SK-N-SH (cell line): ENCODE measurements at regions not wholly inside any gene's neighbourhood (a gene's known extent, or its start where the extent isn't known, plus 50 kb on each side); places are given as distances from the start of the nearest gene placed in this dataset.

Experiments
- CTCF ChIA-PET: fragments of 300-600, 350-600 bp; formaldehyde crosslinking; extraction: SDS; loops from one replicate; lab custom pipeline; 2021; lab: Yijun Ruan, JAX
- POLR2A ChIA-PET: fragments of 350-600 bp; sonication (Branson Sonifier 250); formaldehyde crosslinking; extraction: SDS; loops from one replicate; lab custom pipeline; 2020; ENCODE audit warnings: antibody characterized with exemption, inconsistent platforms; lab: Yijun Ruan, JAX
- DNase-seq: peaks from one replicate; pipeline ENCODE4 v3.0.0; 2012
- H2AFZ ChIP-seq: fragments of 200-600 bp; sonication (generic); 2 replicates; pipeline ENCODE4 v1.8.1; 2016; ENCODE audit warnings: antibody characterized with exemption, mild to moderate bottlenecking, low read depth
- H3F3A ChIP-seq: fragments of 200-600 bp; sonication (generic); replicated peaks from 2 replicates; pipeline ENCODE3; 2016; ENCODE audit warnings: antibody characterized with exemption, mild to moderate bottlenecking; ENCODE audit not compliant: insufficient read depth
- H3K27ac ChIP-seq, 2 experiments: fragments of 200-500 bp in 1 of 2; fragments of 200-600 bp in 1 of 2; sonication (Bioruptor generic) in 1 of 2; sonication (generic), shearing (Covaris generic) in 1 of 2; 2 replicates each; pipeline versions ENCODE4 v1.5.1 to v1.6.1; 2014 to 2016; ENCODE audit warnings: low read depth in 2 of 2, inconsistent platforms in 1 of 2, low read length in 1 of 2, mild to moderate bottlenecking in 1 of 2, mixed read lengths in 1 of 2
- H3K27me3 ChIP-seq: fragments of 200-600 bp; sonication (generic), shearing (Covaris generic); 2 replicates; pipeline ENCODE4 v1.6.1; 2016; ENCODE audit warnings: mixed run types; ENCODE audit not compliant: insufficient read depth
- H3K36me3 ChIP-seq, 2 experiments: fragments of 200-500 bp in 1 of 2; fragments of 200-600 bp in 1 of 2; sonication (Bioruptor generic) in 1 of 2; sonication (generic) in 1 of 2; replicated peaks in 1 of 2; 2 replicates each; pipeline versions ENCODE3 to v1.5.1; 2014 to 2016; ENCODE audit warnings: low read length in 1 of 2, mild to moderate bottlenecking in 1 of 2; ENCODE audit not compliant: insufficient read depth in 2 of 2, control insufficient read depth in 1 of 2
- H3K4me1 ChIP-seq, 2 experiments: fragments of 200-500 bp in 1 of 2; fragments of 200-600 bp in 1 of 2; sonication (Bioruptor generic) in 1 of 2; sonication (generic), shearing (Covaris generic) in 1 of 2; 2 replicates each; pipeline versions ENCODE4 v1.5.1 to v1.6.1; 2014 to 2016; ENCODE audit warnings: low read depth in 1 of 2, low read length in 1 of 2, mixed run types in 1 of 2; ENCODE audit not compliant: insufficient read depth in 2 of 2, control insufficient read depth in 1 of 2
- H3K4me2 ChIP-seq: fragments of 200-600 bp; sonication (generic), shearing (Covaris generic); 2 replicates; pipeline ENCODE4 v1.6.1; 2017; ENCODE audit warnings: mixed run types
- H3K4me3 ChIP-seq, 2 experiments: fragments of 200-500 bp in 1 of 2; fragments of 200-600 bp in 1 of 2; sonication (Bioruptor generic) in 1 of 2; sonication (generic), shearing (Covaris generic) in 1 of 2; 2 replicates each; pipeline versions ENCODE4 v1.5.1 to v1.8.1; 2014 to 2016; ENCODE audit warnings: low read depth in 2 of 2, inconsistent platforms in 1 of 2, low read length in 1 of 2, mild to moderate bottlenecking in 1 of 2, mixed read lengths in 1 of 2, moderate library complexity in 1 of 2
- H3K79me2 ChIP-seq: fragments of 200-600 bp; sonication (generic); 2 replicates; pipeline ENCODE4 v1.8.1; 2017; ENCODE audit warnings: mild to moderate bottlenecking; ENCODE audit not compliant: insufficient read depth
- H3K9ac ChIP-seq: fragments of 200-600 bp; sonication (generic); 2 replicates; pipeline ENCODE4 v1.6.1; 2017; ENCODE audit warnings: mixed run types
- H3K9me2 ChIP-seq: fragments of 200-600 bp; sonication (generic); 2 replicates; pipeline ENCODE4 v1.6.1; 2017; ENCODE audit warnings: mixed run types
- H3K9me3 ChIP-seq: fragments of 200-600 bp; sonication (generic); 2 replicates; pipeline ENCODE4 v1.6.1; 2017; ENCODE audit warnings: mixed run types, mild to moderate bottlenecking, moderate library complexity
- H4K20me1 ChIP-seq: fragments of 200-600 bp; sonication (generic); 2 replicates; pipeline ENCODE4 v1.6.1; 2017; ENCODE audit warnings: mild to moderate bottlenecking, mixed run types; ENCODE audit not compliant: insufficient read depth
- FOXM1 ChIP-seq: IDR thresholded peaks from 2 replicates; pipeline ENCODE4 v1.4.0; 2012; ENCODE audit warnings: low read depth, mild to moderate bottlenecking
- IRF3 ChIP-seq: fragments of 150-350 bp; IDR thresholded peaks from 2 replicates; pipeline ENCODE4 v1.6.1; 2016; ENCODE audit warnings: mild to moderate bottlenecking, low read depth, low read length
- NFIC ChIP-seq: IDR thresholded peaks from 2 replicates; pipeline ENCODE4 v1.4.0; 2012; ENCODE audit warnings: borderline replicate concordance
- PBX3 ChIP-seq: IDR thresholded peaks from 2 replicates; pipeline ENCODE4; 2012
- RCOR1 ChIP-seq: fragments of 150-350 bp; IDR thresholded peaks from 2 replicates; pipeline ENCODE4 v1.6.1; 2017; ENCODE audit warnings: antibody characterized with exemption, low read length
- RFX5 ChIP-seq: IDR thresholded peaks from 2 replicates; pipeline ENCODE4 v1.6.1; 2012; ENCODE audit warnings: mild to moderate bottlenecking, improper control_type of control experiment, low read length
- SIN3A ChIP-seq: IDR thresholded peaks from 2 replicates; pipeline ENCODE4 v1.6.1; 2012; ENCODE audit warnings: low read depth, mild to moderate bottlenecking, low read length, moderate library complexity, borderline replicate concordance
- SMC3 ChIP-seq: IDR thresholded peaks from 2 replicates; pipeline ENCODE4 v1.6.1; 2012; ENCODE audit warnings: low read depth, low read length, improper control_type of control experiment
- TAF1 ChIP-seq: IDR thresholded peaks from 2 replicates; pipeline ENCODE4 v1.6.1; 2012; ENCODE audit warnings: low read depth, mild to moderate bottlenecking, low read length, moderate library complexity, borderline replicate concordance
- WGBS: methylation state at CpG from one replicate; pipeline ENCODE4 v1.1.6; 2017; ENCODE audit warnings: low lambda C conversion rate; 5-methylcytosine and 5-hydroxymethylcytosine counted together
- TF ChIP-seq, protein P1 (sequence below): IDR thresholded peaks from 2 replicates; pipeline ENCODE4 v1.4.0; 2012; ENCODE audit warnings: low read depth, borderline replicate concordance
- TF ChIP-seq, protein P2 (sequence below): IDR thresholded peaks from 2 replicates; pipeline ENCODE4 v1.4.0; 2012; ENCODE audit warnings: low read depth

DNA sequence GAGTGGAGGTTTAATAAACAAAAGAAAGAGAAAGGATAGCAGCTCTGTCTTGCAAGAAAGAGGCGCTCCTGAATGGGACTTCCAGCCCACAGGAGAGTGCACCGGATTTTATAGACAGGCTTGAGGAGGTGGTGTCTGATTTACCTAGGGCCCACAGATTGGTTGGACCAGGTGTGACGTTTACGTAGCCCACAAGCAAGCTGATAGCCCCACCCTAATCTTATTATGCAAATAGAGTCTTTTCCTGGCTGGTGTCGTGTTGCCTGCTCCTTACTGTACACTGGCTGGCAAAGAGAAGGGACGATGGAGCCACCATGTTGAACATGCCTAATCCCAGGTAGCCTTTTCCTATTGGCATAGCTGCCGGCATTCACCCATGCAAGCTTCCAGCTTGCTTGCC lies 319.7 kb upstream of the POM121L12 start:
- POLR2A ChIA-PET, result no interaction called here

GRCh38 chr7:52712938-52713337 lies 322.5 kb upstream of the POM121L12 start:
- H2AFZ ChIP-seq, result no peak overlapping the region
- H3K9me2 ChIP-seq, result no peaks in the 10 kb centered on the region
- WGBS, result 9% methylated on average over 2 of the region's 2 CpGs
- no peak overlapping the region for H3K4me2 ChIP-seq
- H3K79me2 ChIP-seq, result no peaks in the 10 kb centered on the region
- no peaks in the 10 kb centered on the region for H4K20me1 ChIP-seq
- no peaks in the 10 kb centered on the region for H3K36me3 ChIP-seq
- TF ChIP-seq TAF1 (no peak), PBX3 (no peak), RFX5 (no peak), SIN3A (no peak), RCOR1 (no peak), NFIC (no peak)
- TF ChIP-seq, protein P1, sequence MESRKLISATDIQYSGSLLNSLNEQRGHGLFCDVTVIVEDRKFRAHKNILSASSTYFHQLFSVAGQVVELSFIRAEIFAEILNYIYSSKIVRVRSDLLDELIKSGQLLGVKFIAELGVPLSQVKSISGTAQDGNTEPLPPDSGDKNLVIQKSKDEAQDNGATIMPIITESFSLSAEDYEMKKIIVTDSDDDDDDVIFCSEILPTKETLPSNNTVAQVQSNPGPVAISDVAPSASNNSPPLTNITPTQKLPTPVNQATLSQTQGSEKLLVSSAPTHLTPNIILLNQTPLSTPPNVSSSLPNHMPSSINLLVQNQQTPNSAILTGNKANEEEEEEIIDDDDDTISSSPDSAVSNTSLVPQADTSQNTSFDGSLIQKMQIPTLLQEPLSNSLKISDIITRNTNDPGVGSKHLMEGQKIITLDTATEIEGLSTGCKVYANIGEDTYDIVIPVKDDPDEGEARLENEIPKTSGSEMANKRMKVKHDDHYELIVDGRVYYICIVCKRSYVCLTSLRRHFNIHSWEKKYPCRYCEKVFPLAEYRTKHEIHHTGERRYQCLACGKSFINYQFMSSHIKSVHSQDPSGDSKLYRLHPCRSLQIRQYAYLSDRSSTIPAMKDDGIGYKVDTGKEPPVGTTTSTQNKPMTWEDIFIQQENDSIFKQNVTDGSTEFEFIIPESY, result no peak
- TF ChIP-seq, all 33 proteins: peak for 0
- Histone ChIP-seq H3K4me1 (no peaks in the 10 kb centered on the region), H3K27ac (no peak overlapping the region), H3K9ac (no peak overlapping the region), H3K9me3 (0 out of 2 replicates have a peak, but pooled peaks cover 3% of the 10 kb centered on the region), H3K27me3 (no peaks in the 10 kb centered on the region), H3K4me3 (no peak overlapping the region), H3F3A (no peaks in the 10 kb centered on the region)
- no peak for DNase-seq
- ChIA-PET POLR2A (no interaction called here), CTCF (interaction anchor here (1.1 to 1.6 kb wide), 2 partner anchors 11 to 205 kb away, joined by 3 to 4 read pairs; no protein-coding TSS in a partner anchor)

More for the DNA sequence above, 319.7 kb upstream of the POM121L12 start:
- H3K9ac ChIP-seq, result no peak overlapping the region
- WGBS, result 33% methylated on average over 7 of the region's 7 CpGs
- H2AFZ ChIP-seq, result no peak overlapping the region
- no peaks in the 10 kb centered on the region for H3K9me2 ChIP-seq
- H3F3A ChIP-seq, result no peaks in the 10 kb centered on the region
- no peaks in the 10 kb centered on the region for H3K9me3 ChIP-seq
- no peaks in the 10 kb centered on the region for H3K36me3 ChIP-seq
- H3K4me1 ChIP-seq, result no peaks in the 10 kb centered on the region
- no peaks in the 10 kb centered on the region for H4K20me1 ChIP-seq
- no peak overlapping the region for H3K4me3 ChIP-seq
- no peak for TF ChIP-seq FOXM1
- TF ChIP-seq RCOR1, result no peak
- TF ChIP-seq, protein P2, sequence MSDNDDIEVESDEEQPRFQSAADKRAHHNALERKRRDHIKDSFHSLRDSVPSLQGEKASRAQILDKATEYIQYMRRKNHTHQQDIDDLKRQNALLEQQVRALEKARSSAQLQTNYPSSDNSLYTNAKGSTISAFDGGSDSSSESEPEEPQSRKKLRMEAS, result no peak
- TF ChIP-seq IRF3, result no peak
- TF ChIP-seq SMC3, result no peak
- no peak overlapping the region for H3K4me2 ChIP-seq
- no peak overlapping the region for H3K27ac ChIP-seq
- no peak for DNase-seq
- no peaks in the 10 kb centered on the region for H3K27me3 ChIP-seq
- H3K79me2 ChIP-seq, result no peaks in the 10 kb centered on the region
- CTCF ChIA-PET, result interaction anchor here (1.2 to 1.5 kb wide), 2 partner anchors 12 to 32 kb away, joined by 3 to 4 read pairs; no protein-coding TSS in a partner anchor
